ENCODE measurements at regions not wholly inside any gene's neighbourhood (a gene's known extent, or its start where the extent isn't known, plus 50 kb on each side); places are given as distances from the start of the nearest gene placed in this dataset.
"Not testable (repeated sequence)": the region's sequence is repeated elsewhere in the genome, so short reads cannot be mapped to it uniquely, and the experiment has no call there.

GRCh38 chr3:22421589-22421988 lies 670.6 kb upstream of the ZNF385D start:
- Histone ChIP-seq H3K4me1 (no peaks in the 10 kb centered on the region), H3K36me3 (no peaks in the 10 kb centered on the region), H3K9me3 (replicated peaks) (peaks cover 9% of the 10 kb centered on the region), H3K4me3 (no peak overlapping the region), H3K27me3 (ENCODE audit: low read depth) (no peaks in the 10 kb centered on the region), H3K27ac (replicated peaks) (no peak overlapping the region)
- no peak for TF ChIP-seq CTCF (IDR thresholded peaks at IDR 0.05; ENCODE audit: borderline replicate concordance)
- intact Hi-C loops (cut with micrococcal nuclease) = no loop called here
- no peak for DNase-seq

- TF ChIP-seq CTCF (IDR thresholded peaks at IDR 0.05; ENCODE audit: borderline replicate concordance) = no peak
- H3K36me3 ChIP-seq = no peaks in the 10 kb centered on the region
- intact Hi-C loops (cut with micrococcal nuclease) = no loop called here
- H3K4me3 ChIP-seq = no peak overlapping the region
- no peaks in the 10 kb centered on the region for H3K4me1 ChIP-seq
- H3K27me3 ChIP-seq (ENCODE audit: low read depth) = no peaks in the 10 kb centered on the region
- H3K27ac ChIP-seq (replicated peaks) = no peak overlapping the region
- no peak for DNase-seq
- no peaks in the 10 kb centered on the region for H3K9me3 ChIP-seq (replicated peaks)
Measured at GRCh38 chr3:22431334-22431733, 680.3 kb upstream of the ZNF385D start.

DNA sequence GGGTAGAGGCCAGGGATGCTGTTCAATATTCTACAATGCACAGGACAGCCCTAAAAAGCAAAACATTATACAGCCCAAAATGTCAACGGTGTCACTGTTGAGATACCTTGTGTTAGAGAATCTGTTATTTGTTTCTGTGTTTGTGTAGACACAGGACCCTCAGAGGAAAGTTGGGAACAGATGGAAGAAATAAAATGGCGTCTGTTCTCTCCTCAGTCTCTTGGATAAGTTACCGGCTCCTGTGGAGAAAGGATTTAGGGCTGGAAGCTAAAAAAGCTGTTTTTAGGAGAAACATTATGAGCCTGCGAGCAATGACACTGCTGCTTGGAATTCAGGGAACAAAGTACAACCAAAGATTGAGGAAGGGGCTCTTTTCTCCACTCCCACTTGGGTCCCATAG lies 688.6 kb upstream of the ZNF385D start:
- Histone ChIP-seq H3K36me3 (no peaks in the 10 kb centered on the region), H3K9me3 (replicated peaks) (no peaks in the 10 kb centered on the region), H3K27ac (replicated peaks) (no peak overlapping the region), H3K27me3 (ENCODE audit: low read depth) (no peaks in the 10 kb centered on the region), H3K4me1 (no peaks in the 10 kb centered on the region), H3K4me3 (no peak overlapping the region)
- DNase-seq = no peak
- intact Hi-C loops (cut with micrococcal nuclease) = no loop called here
- TF ChIP-seq CTCF (IDR thresholded peaks at IDR 0.05; ENCODE audit: borderline replicate concordance) = no peak

DNA sequence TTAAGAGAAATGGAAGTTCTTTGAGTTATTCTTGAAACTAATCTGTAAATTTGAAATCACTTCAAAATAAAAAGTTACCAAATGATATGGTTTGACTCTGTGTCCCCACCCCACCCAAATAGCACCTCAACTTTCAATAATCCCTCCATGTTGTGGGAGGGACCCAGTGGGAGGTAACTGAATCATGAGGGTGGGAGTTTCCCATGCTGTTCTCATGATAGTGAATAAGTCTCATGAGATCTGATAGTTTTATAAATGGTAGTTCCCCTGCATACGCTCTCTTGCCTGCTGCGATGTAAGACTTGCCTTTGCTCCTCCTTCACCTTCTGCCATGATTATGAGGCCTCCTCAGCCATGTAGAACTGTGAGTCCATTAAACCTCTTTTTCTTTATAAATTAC lies 690.7 kb upstream of the ZNF385D start:
- Histone ChIP-seq H3K4me3 (no peak overlapping the region), H3K36me3 (no peaks in the 10 kb centered on the region), H3K9me3 (replicated peaks) (no peaks in the 10 kb centered on the region), H3K27ac (replicated peaks) (no peak overlapping the region), H3K27me3 (ENCODE audit: low read depth) (no peaks in the 10 kb centered on the region), H3K4me1 (no peaks in the 10 kb centered on the region)
- intact Hi-C loops (cut with micrococcal nuclease) = no loop called here
- no peak for TF ChIP-seq CTCF (IDR thresholded peaks at IDR 0.05; ENCODE audit: borderline replicate concordance)
- DNase-seq = no peak

GRCh38 chr3:22443571-22444233 lies 692.7 kb upstream of the ZNF385D start:
- no peak overlapping the region for H3K27ac ChIP-seq (replicated peaks)
- no peaks in the 10 kb centered on the region for H3K4me1 ChIP-seq
- DNase-seq = no peak
- H3K9me3 ChIP-seq (replicated peaks) = peaks cover 4% of the 10 kb centered on the region
- no peak overlapping the region for H3K4me3 ChIP-seq
- no peaks in the 10 kb centered on the region for H3K36me3 ChIP-seq
- intact Hi-C loops (cut with micrococcal nuclease) = no loop called here
- no peaks in the 10 kb centered on the region for H3K27me3 ChIP-seq (ENCODE audit: low read depth)
- no peak for TF ChIP-seq CTCF (IDR thresholded peaks at IDR 0.05; ENCODE audit: borderline replicate concordance)

- intact Hi-C loops (cut with micrococcal nuclease); H3K4me1 ChIP-seq; H3K4me3 ChIP-seq; H3K36me3 ChIP-seq; DNase-seq; H3K9me3 ChIP-seq (replicated peaks); H3K27ac ChIP-seq (replicated peaks); H3K27me3 ChIP-seq (ENCODE audit: low read depth): not testable (repeated sequence)
Measured at GRCh38 chr3:22445336-22445735, 694.3 kb upstream of the ZNF385D start.

Data from left ventricle myocardium inferior (tissue), 1 donor.